Uterus (tissue), 3 donors: ENCODE measurements at regions not wholly inside any gene's neighbourhood (a gene's known extent, or its start where the extent isn't known, plus 50 kb on each side); places are given as distances from the start of the nearest gene placed in this dataset.

Experiments used
- DNase-seq, 2 donors: peaks; one replicate each; pipeline ENCODE4 v3.0.0-alpha.2; 2019 to 2020
- H3K27ac ChIP-seq, 2 donors: fragments of 200-600 bp; sonication (generic); 1 replicate in 1 of 2; 2 replicates in 1 of 2; pipeline ENCODE4 v1.5.1; 2016 to 2018
- H3K27me3 ChIP-seq, 2 donors: fragments of 200-600 bp; sonication (generic); one replicate each; pipeline ENCODE4 v1.5.1; 2018 to 2019; ENCODE audit warnings: control low read depth in 1 of 2
- H3K36me3 ChIP-seq, 2 donors: fragments of 200-600 bp; sonication (generic); one replicate each; pipeline ENCODE4 v1.5.1; 2019; ENCODE audit warnings: control low read depth in 1 of 2
- H3K4me1 ChIP-seq, 2 donors: fragments of 200-600 bp; sonication (generic); one replicate each; pipeline ENCODE4 v1.5.1; 2018 to 2019; ENCODE audit warnings: control low read depth in 1 of 2
- H3K4me3 ChIP-seq, 2 donors: fragments of 200-600 bp; sonication (generic); 1 replicate in 1 of 2; 2 replicates in 1 of 2; pipeline ENCODE4 v1.5.1; 2018 to 2019; ENCODE audit warnings: mild to moderate bottlenecking in 1 of 2
- H3K9me3 ChIP-seq, 2 donors: fragments of 200-600 bp; sonication (generic); one replicate each; pipeline ENCODE4 v1.5.1; 2019; ENCODE audit warnings: control low read depth in 1 of 2
- POLR2A ChIP-seq, 2 donors: fragments of 450-650 bp; IDR thresholded peaks; one replicate each; pipeline ENCODE4 v1.6.1; 2016; ENCODE audit warnings: antibody characterized with exemption in 2 of 2, mild to moderate bottlenecking in 1 of 2, moderate library complexity in 1 of 2
- intact Hi-C: fragments of 100-400 bp; cut with DNase I; formaldehyde crosslinking; loops from one replicate; pipeline ENCODE4 v1.15.1; 2023; ENCODE audit warnings: low total_unique reads
- TF ChIP-seq, protein P1 (sequence below), 4 experiments: fragments of 200-600 bp in 2 of 4; fragments of 450-650 bp in 2 of 4; sonication (generic) in 2 of 4; IDR thresholded peaks; one replicate each; pipeline ENCODE4 v1.5.1; 2016 to 2019; ENCODE audit warnings: antibody characterized with exemption in 4 of 4, mild to moderate bottlenecking in 2 of 4, moderate library complexity in 1 of 4
- donor health status: DM: yes; HTN: yes; CAD: no.

DNA sequence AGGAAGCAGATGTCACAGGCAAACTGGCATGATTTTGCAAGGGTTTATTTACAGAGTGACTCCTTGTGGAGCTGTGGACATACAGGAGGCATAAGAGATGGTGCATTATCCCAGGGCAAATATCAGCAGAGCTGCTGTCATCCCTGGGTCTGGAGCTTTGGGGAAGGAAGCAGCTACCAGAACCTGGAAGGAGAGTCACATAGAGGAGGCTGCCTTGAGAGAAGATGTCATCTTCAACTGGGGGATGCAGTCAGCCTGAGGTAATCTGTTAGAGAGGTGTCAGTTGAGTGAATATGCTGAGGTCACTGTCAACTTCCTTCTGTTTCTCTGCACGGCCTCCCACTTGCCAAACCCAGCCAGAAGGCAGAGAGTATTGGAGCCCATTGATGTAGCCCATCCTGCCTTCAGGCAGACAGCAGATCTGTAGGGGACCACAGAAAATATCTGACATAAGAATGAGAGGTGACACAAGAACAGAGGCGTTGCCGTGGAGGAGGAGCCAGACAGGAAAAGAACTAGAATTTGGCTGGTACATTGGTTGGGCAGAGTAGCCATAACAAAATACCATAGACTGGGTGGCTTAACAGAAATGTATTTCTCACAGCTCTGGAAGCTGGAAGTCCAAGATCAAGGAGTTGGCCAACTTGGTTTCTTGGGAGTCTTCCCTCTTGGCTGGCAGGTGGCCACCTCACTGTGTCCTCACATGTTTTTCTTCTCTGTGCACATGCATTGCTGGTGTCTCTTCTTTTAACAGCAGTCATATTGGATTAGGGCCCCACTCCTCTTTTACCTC, 102.8 kb downstream of the SNX18 start:
- intact Hi-C loops: no loop called here
- DNase-seq: no peak
- Histone ChIP-seq H3K4me1 (peaks cover 0 to 10% of the 10 kb centered on the region in 2 donors), H3K4me3 (no peak overlapping the region), H3K27ac (no peak overlapping the region), H3K36me3 (no peaks in the 10 kb centered on the region), H3K9me3 (no peaks in the 10 kb centered on the region), H3K27me3 (no peaks in the 10 kb centered on the region)
- no peak for TF ChIP-seq POLR2A (IDR thresholded peaks at IDR 0.05)
- TF ChIP-seq, protein P1, sequence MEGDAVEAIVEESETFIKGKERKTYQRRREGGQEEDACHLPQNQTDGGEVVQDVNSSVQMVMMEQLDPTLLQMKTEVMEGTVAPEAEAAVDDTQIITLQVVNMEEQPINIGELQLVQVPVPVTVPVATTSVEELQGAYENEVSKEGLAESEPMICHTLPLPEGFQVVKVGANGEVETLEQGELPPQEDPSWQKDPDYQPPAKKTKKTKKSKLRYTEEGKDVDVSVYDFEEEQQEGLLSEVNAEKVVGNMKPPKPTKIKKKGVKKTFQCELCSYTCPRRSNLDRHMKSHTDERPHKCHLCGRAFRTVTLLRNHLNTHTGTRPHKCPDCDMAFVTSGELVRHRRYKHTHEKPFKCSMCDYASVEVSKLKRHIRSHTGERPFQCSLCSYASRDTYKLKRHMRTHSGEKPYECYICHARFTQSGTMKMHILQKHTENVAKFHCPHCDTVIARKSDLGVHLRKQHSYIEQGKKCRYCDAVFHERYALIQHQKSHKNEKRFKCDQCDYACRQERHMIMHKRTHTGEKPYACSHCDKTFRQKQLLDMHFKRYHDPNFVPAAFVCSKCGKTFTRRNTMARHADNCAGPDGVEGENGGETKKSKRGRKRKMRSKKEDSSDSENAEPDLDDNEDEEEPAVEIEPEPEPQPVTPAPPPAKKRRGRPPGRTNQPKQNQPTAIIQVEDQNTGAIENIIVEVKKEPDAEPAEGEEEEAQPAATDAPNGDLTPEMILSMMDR (IDR thresholded peaks at IDR 0.05): no peak

DNA sequence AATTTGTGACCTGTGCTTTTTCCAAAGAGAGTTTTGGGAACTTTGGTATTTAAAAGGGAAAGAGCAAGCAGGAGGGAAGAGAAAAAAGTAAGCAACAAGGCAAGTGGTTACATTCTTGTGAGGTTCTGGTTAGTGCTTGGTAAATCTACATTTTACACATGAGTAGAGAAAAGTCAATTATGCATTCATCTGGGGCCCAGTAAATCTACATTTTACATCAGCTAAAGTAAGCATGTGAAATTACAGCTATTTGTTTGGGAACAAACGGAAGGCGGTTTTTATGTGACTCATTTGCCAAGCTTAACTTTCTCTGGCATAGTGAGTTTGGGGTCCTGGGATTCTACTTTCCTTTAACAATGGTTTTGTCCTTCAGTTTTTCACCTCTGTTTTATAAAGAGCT, 102.2 kb downstream of the SNX18 start:
- no peak for DNase-seq
- intact Hi-C loops: no loop called here
- Histone ChIP-seq H3K27me3 (no peaks in the 10 kb centered on the region), H3K4me1 (peaks cover 0 to 10% of the 10 kb centered on the region in 2 donors), H3K36me3 (no peaks in the 10 kb centered on the region), H3K9me3 (no peaks in the 10 kb centered on the region), H3K27ac (no peak overlapping the region), H3K4me3 (no peak overlapping the region)
- TF ChIP-seq, protein P1 (IDR thresholded peaks at IDR 0.05): no peak
- no peak for TF ChIP-seq POLR2A (IDR thresholded peaks at IDR 0.05)

DNA sequence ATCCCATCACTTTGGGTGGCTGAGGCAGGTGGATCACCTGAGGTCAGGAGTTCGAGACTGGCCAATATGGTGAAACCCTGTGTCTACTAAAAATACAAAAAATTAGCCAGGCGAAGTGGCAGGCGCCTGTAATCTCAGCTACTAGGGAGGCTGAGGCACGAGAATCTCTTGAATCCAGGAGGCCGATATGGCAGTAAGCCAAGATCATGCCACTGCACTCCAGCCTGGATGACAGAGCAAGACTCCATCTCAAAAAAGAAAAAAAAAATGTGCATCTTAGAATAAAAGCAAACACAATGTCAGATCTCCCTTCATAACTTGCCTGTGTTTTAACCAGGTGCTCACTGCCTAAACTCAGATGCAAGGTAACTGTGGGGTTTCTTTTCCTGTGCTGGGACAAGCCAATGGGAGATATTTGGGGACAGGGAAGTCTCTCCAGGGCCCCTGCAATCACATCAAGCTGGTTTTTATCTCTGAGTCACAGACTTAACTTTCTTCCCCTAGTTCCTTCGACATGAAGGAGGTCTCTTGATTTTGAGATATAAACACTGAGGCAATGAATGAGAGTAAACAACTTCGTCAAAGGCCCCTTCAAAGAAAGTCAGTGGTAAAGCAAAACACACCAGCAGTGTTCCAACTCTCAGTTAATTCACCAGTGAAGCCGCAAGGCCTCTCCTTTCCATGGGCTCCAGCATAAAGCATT, 99.1 kb downstream of the SNX18 start:
- Histone ChIP-seq H3K27ac (peak overlapping the region; percentile 47 to 53), H3K36me3 (no peaks in the 10 kb centered on the region), H3K4me3 (no peak overlapping the region), H3K27me3 (no peaks in the 10 kb centered on the region), H3K9me3 (no peaks in the 10 kb centered on the region), H3K4me1 (peaks cover 0 to 10% of the 10 kb centered on the region in 2 donors)
- TF ChIP-seq, protein P1 (IDR thresholded peaks at IDR 0.05): no peak
- TF ChIP-seq POLR2A (IDR thresholded peaks at IDR 0.05): no peak
- DNase-seq: peak; percentile 21 to 38
- intact Hi-C loops: no loop called here

DNA sequence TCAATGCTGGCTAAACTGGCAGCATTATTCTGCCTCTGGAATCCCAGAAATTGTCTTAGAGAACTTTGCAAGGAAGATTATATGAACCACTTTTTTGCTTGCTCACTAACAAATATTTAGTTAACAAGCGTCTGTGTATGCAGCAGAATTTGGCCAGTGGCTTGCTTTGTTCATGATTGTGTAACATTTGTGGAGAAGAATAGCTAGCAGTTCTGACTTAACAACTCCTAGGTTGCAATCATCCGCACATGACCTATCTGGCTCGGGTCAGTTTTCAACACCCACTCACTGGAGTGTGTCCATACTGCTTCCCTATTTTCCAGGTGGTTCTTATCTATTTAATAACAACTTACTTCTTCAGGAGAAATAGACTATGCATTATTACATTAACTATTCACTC, 98.5 kb downstream of the SNX18 start:
- Histone ChIP-seq H3K27me3 (no peaks in the 10 kb centered on the region), H3K9me3 (no peaks in the 10 kb centered on the region), H3K36me3 (no peaks in the 10 kb centered on the region), H3K4me1 (peaks cover 0 to 10% of the 10 kb centered on the region in 2 donors), H3K4me3 (no peak overlapping the region), H3K27ac (peak overlapping the region; percentile 47 to 53)
- DNase-seq: peak; percentile 75 to 87
- intact Hi-C loops: no loop called here
- TF ChIP-seq, protein P1 (IDR thresholded peaks at IDR 0.05): no peak
- TF ChIP-seq POLR2A (IDR thresholded peaks at IDR 0.05): no peak

DNA sequence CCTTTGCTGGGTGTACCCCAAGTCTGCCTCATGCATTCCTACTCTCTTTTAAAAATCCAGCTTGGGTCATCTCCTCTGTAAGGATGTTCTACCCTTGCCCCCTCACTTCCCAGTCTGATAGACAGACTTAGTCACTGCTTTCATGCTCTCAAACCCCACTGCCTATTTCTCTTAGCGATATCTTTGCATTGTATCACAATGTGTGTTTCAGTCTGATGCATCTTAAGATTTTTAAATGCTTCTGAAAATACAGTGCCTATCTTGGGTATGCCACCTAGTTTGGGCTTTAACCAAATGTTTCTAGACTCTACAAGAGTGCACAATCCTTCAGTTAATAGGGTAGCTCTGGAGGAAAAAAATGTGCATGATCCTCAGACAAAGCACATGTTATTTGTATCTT, 97.8 kb downstream of the SNX18 start:
- H3K4me1 ChIP-seq: peaks cover 0 to 10% of the 10 kb centered on the region in 2 donors
- TF ChIP-seq, protein P1 (IDR thresholded peaks at IDR 0.05): no peak
- TF ChIP-seq POLR2A (IDR thresholded peaks at IDR 0.05): no peak
- H3K27me3 ChIP-seq: no peaks in the 10 kb centered on the region
- no peak overlapping the region for H3K4me3 ChIP-seq
- no peak for DNase-seq
- intact Hi-C loops: no loop called here
- H3K27ac ChIP-seq: peak overlapping the region; percentile 18 to 53
- no peaks in the 10 kb centered on the region for H3K36me3 ChIP-seq
- H3K9me3 ChIP-seq: no peaks in the 10 kb centered on the region
